Endothelial cell of umbilical vein (primary cell): ENCODE measurements at regions not wholly inside any gene's neighbourhood (a gene's known extent, or its start where the extent isn't known, plus 50 kb on each side); places are given as distances from the start of the nearest gene placed in this dataset.

Experiments used
- BruUV-seq: library from RNA; stranded (reverse); fragments of 400-500 nt; replicated peaks from 2 replicates; lab custom pipeline; 2021; lab: Mats Ljungman, UMichigan
- CTCF ChIA-PET: fragments of 300-600, 350-600 bp; sonication (Branson Sonifier 250); formaldehyde crosslinking; loops from one replicate; lab custom pipeline; 2021; ENCODE audit warnings: antibody characterized with exemption, inconsistent platforms; lab: Charles Lee
- POLR2A ChIA-PET: fragments of 300-600, 350-600 bp; sonication (Branson Sonifier 250); formaldehyde crosslinking; loops from one replicate; lab custom pipeline; 2021; ENCODE audit warnings: antibody characterized with exemption, inconsistent platforms; lab: Charles Lee
- DNase-seq: peaks from one replicate; pipeline ENCODE4 v3.0.0-alpha.2; 2011; ENCODE audit warnings: low read depth, low spot score
- FAIRE-seq: peaks from 2 replicates; lab custom pipeline; 2011; peaks lifted over from hg19 to GRCh38; lab: Jason Lieb, UNC
- H2AFZ ChIP-seq: 2 replicates; pipeline ENCODE4 v1.6.0; 2012; ENCODE audit warnings: low read depth, low read length, control low read depth, inconsistent platforms
- H3K27ac ChIP-seq: 2 replicates; pipeline ENCODE4 v1.5.1; 2011; ENCODE audit warnings: low read depth, mild to moderate bottlenecking, control low read depth, low read length, moderate library complexity; ENCODE audit not compliant: insufficient read depth
- H3K27me3 ChIP-seq, 2 experiments: 2 replicates each; pipeline versions ENCODE4 v1.6.0 to v1.6.1; 2011; ENCODE audit warnings: low read length in 2 of 2, mixed read lengths in 1 of 2; ENCODE audit not compliant: control insufficient read depth in 2 of 2, insufficient read depth in 2 of 2
- H3K36me3 ChIP-seq, 2 experiments: 2 replicates in 1 of 2; 3 replicates in 1 of 2; pipeline ENCODE4 v1.5.1; 2011; ENCODE audit warnings: low read length in 2 of 2, mild to moderate bottlenecking in 1 of 2, moderate library complexity in 1 of 2; ENCODE audit not compliant: control insufficient read depth in 2 of 2, insufficient read depth in 2 of 2; ENCODE audit errors: extremely low read depth in 1 of 2
- H3K4me1 ChIP-seq: 3 replicates; pipeline ENCODE4 v1.5.1; 2011; ENCODE audit warnings: mild to moderate bottlenecking, low read length; ENCODE audit not compliant: control insufficient read depth, insufficient read depth; ENCODE audit errors: extremely low read depth
- H3K4me2 ChIP-seq: 2 replicates; pipeline ENCODE4 v1.6.1; 2011; ENCODE audit warnings: low read length, control low read depth, mixed read lengths; ENCODE audit not compliant: insufficient read depth
- H3K4me3 ChIP-seq, 3 experiments: fragments of 200-600 bp in 1 of 3; sonication (generic), shearing (Covaris generic) in 1 of 3; replicated peaks in 1 of 3; 2 replicates each; pipeline ENCODE4 v1.5.1; 2011 to 2016; ENCODE audit warnings: control low read depth in 3 of 3, low read length in 3 of 3, mild to moderate bottlenecking in 2 of 3, inconsistent platforms in 1 of 3, low read depth in 1 of 3, moderate library complexity in 1 of 3; ENCODE audit not compliant: insufficient read depth in 1 of 3
- H3K79me2 ChIP-seq: 2 replicates; pipeline ENCODE4 v1.6.0; 2012; ENCODE audit warnings: low read length, inconsistent platforms; ENCODE audit not compliant: control insufficient read depth, insufficient read depth
- H3K9ac ChIP-seq: replicated peaks from 2 replicates; pipeline ENCODE3; 2011; ENCODE audit warnings: low read length, control low read depth; ENCODE audit not compliant: insufficient read depth; ENCODE audit errors: extremely low read depth
- H3K9me1 ChIP-seq: replicated peaks from 3 replicates; pipeline ENCODE4 v1.6.0; 2011; ENCODE audit warnings: mild to moderate bottlenecking, low read length; ENCODE audit not compliant: control insufficient read depth, insufficient read depth; ENCODE audit errors: extremely low read depth
- H3K9me3 ChIP-seq: replicated peaks from 2 replicates; pipeline ENCODE4 v1.5.1; 2012; ENCODE audit warnings: low read length, inconsistent platforms; ENCODE audit not compliant: control insufficient read depth, insufficient read depth
- H4K20me1 ChIP-seq: replicated peaks from 2 replicates; pipeline ENCODE3; 2011; ENCODE audit warnings: mild to moderate bottlenecking, low read length; ENCODE audit not compliant: control insufficient read depth, insufficient read depth; ENCODE audit errors: extremely low read depth
- CTCF ChIP-seq, 2 donors: IDR thresholded peaks; 1 replicate in 1 of 2; 2 replicates in 1 of 2; pipeline ENCODE4 v1.5.1; 2011; ENCODE audit warnings: low read length in 2 of 2, mild to moderate bottlenecking in 2 of 2, moderate library complexity in 2 of 2, control low read depth in 1 of 2, inconsistent platforms in 1 of 2, low read depth in 1 of 2; ENCODE audit not compliant: insufficient read depth in 1 of 2; ENCODE audit errors: extremely low read depth in 1 of 2
- EZH2 ChIP-seq: IDR thresholded peaks from 2 replicates; pipeline ENCODE4 v1.6.1; 2012; ENCODE audit warnings: borderline replicate concordance, low read depth, mild to moderate bottlenecking, moderate library complexity, low read length, inconsistent platforms; ENCODE audit not compliant: severe bottlenecking
- FOS ChIP-seq: IDR thresholded peaks from 2 replicates; pipeline ENCODE4 v1.6.1; 2011; ENCODE audit warnings: mild to moderate bottlenecking, low read length, moderate library complexity, borderline replicate concordance; ENCODE audit not compliant: insufficient read depth
- GATA2 ChIP-seq: IDR thresholded peaks from 2 replicates; pipeline ENCODE4 v1.7.0; 2011; ENCODE audit warnings: low read depth, mild to moderate bottlenecking, moderate library complexity, mixed read lengths, low read length; ENCODE audit not compliant: insufficient read length, insufficient read depth
- JUN ChIP-seq: IDR thresholded peaks from 2 replicates; pipeline ENCODE4 v1.6.1; 2011; ENCODE audit warnings: borderline replicate concordance, low read depth; ENCODE audit not compliant: insufficient read length, insufficient read depth
- MAX ChIP-seq: IDR thresholded peaks from 2 replicates; pipeline ENCODE4 v1.6.1; 2011; ENCODE audit not compliant: insufficient read depth, insufficient read length
- MYC ChIP-seq: IDR thresholded peaks from one replicate; pipeline ENCODE4 v1.6.1; 2011; ENCODE audit warnings: mild to moderate bottlenecking, low read depth, low read length
- POLR2A ChIP-seq: IDR thresholded peaks from 2 replicates; pipeline ENCODE4 v1.6.1; 2012; ENCODE audit warnings: low read depth, mild to moderate bottlenecking, control low read depth, low read length
- POLR2AphosphoS5 ChIP-seq: IDR thresholded peaks from 2 replicates; pipeline ENCODE4 v1.6.1; 2012; ENCODE audit warnings: low read depth, mild to moderate bottlenecking, control low read depth, low read length, moderate library complexity; ENCODE audit not compliant: insufficient read depth
- dilution Hi-C: fragments of 300-500 bp; cut with MboI; formaldehyde crosslinking; loops from one replicate; pipeline ENCODE4 v1.15.0; 2019; ENCODE audit warnings: low sequenced_read_pairs; ENCODE audit not compliant: extremely low pct_ligation_motif_present
- intact Hi-C: fragments of 100-400 bp; cut with micrococcal nuclease; formaldehyde crosslinking; loops from one replicate; pipeline ENCODE4 v1.10.0; 2022

GRCh38 chr16:66278111-66278531 lies 88.4 kb upstream of the CDH5 start:
- Histone ChIP-seq H4K20me1 (no peaks in the 10 kb centered on the region), H2AFZ (no peak overlapping the region), H3K27ac (no peak overlapping the region), H3K9me1 (no peaks in the 10 kb centered on the region), H3K27me3 (peaks cover 1 to 2% of the 10 kb centered on the region in 2 experiments), H3K9ac (no peak overlapping the region), H3K4me3 (no peak overlapping the region), H3K79me2 (no peaks in the 10 kb centered on the region), H3K4me1 (peaks cover 4% of the 10 kb centered on the region), H3K9me3 (no peaks in the 10 kb centered on the region), H3K36me3 (no peaks in the 10 kb centered on the region), H3K4me2 (no peak overlapping the region)
- dilution Hi-C loops (no loop called here), intact Hi-C loops (no loop called here)
- TF ChIP-seq POLR2AphosphoS5 (no peak), EZH2 (no peak)
- DNase-seq (no peak), FAIRE-seq (no peak)
- POLR2A ChIA-PET = no interaction called here
- BruUV-seq = no TSS peak
- CTCF ChIA-PET = interaction anchor here (0.6 to 4.6 kb wide), 4 partner anchors 18 to 67 kb away, joined by 3 to 51 read pairs (median 3); no protein-coding TSS in a partner anchor

- Histone ChIP-seq H3K27ac (no peak overlapping the region), H3K4me1 (peaks cover 4% of the 10 kb centered on the region), H3K9me3 (no peaks in the 10 kb centered on the region), H2AFZ (no peak overlapping the region), H4K20me1 (no peaks in the 10 kb centered on the region), H3K4me3 (no peak overlapping the region), H3K9ac (no peak overlapping the region), H3K9me1 (no peaks in the 10 kb centered on the region), H3K36me3 (no peaks in the 10 kb centered on the region), H3K4me2 (no peak overlapping the region), H3K79me2 (no peaks in the 10 kb centered on the region), H3K27me3 (peaks cover 1 to 2% of the 10 kb centered on the region in 2 experiments)
- dilution Hi-C loops (no loop called here), intact Hi-C loops (no loop called here)
- FAIRE-seq = no peak
- TF ChIP-seq MAX (no peak), FOS (no peak), JUN (no peak), POLR2AphosphoS5 (no peak), MYC (no peak), GATA2 (no peak), POLR2A (no peak), EZH2 (no peak), CTCF (IDR thresholded peaks at IDR 0.05; ENCODE audit: extremely low read depth in 1 of 2, insufficient read depth in 1 of 2, low read depth in 1 of 2, low read length in 2 of 2) (no peak)
- DNase-seq = no peak
- CTCF ChIA-PET = interaction anchor here (1.3 to 4.6 kb wide), 4 partner anchors 17 to 68 kb away, joined by 3 to 51 read pairs (median 21); no protein-coding TSS in a partner anchor
- no TSS peak for BruUV-seq
- POLR2A ChIA-PET = no interaction called here
Observed at GRCh38 chr16:66277311-66278070, 89.0 kb upstream of the CDH5 start.
